Left ventricle myocardium inferior (tissue), 1 donor: ENCODE measurements at regions not wholly inside any gene's neighbourhood (a gene's known extent, or its start where the extent isn't known, plus 50 kb on each side); places are given as distances from the start of the nearest gene placed in this dataset.

Experiments
- DNase-seq: peaks from one replicate; pipeline ENCODE4 v3.0.0-alpha.2; 2020
- H3K27ac ChIP-seq: fragments of 200-600 bp; replicated peaks from 2 replicates; pipeline ENCODE4 v1.8.0; 2021
- H3K27me3 ChIP-seq: fragments of 200-600 bp; 2 replicates; pipeline ENCODE4 v1.8.0; 2021; ENCODE audit warnings: low read depth
- H3K36me3 ChIP-seq: fragments of 200-600 bp; 2 replicates; pipeline ENCODE4 v1.8.0; 2021
- H3K4me1 ChIP-seq: fragments of 200-600 bp; 2 replicates; pipeline ENCODE4 v1.8.0; 2021
- H3K4me3 ChIP-seq: fragments of 200-600 bp; 2 replicates; pipeline ENCODE4 v1.8.0; 2021; ENCODE audit warnings: mild to moderate bottlenecking, moderate library complexity
- H3K9me3 ChIP-seq: fragments of 200-600 bp; replicated peaks from 2 replicates; pipeline ENCODE4 v1.8.0; 2021
- CTCF ChIP-seq: fragments of 200-600 bp; IDR thresholded peaks from 2 replicates; pipeline ENCODE4 v1.8.0; 2021; ENCODE audit warnings: antibody characterized with exemption, mild to moderate bottlenecking, borderline replicate concordance
- intact Hi-C: fragments of 100-400 bp; cut with micrococcal nuclease; formaldehyde crosslinking; loops from one replicate; pipeline ENCODE4 v1.11.0; 2022
- donor health status: DM: no; HTN: yes; CAD: no; lungs with severe emphysema.

DNA sequence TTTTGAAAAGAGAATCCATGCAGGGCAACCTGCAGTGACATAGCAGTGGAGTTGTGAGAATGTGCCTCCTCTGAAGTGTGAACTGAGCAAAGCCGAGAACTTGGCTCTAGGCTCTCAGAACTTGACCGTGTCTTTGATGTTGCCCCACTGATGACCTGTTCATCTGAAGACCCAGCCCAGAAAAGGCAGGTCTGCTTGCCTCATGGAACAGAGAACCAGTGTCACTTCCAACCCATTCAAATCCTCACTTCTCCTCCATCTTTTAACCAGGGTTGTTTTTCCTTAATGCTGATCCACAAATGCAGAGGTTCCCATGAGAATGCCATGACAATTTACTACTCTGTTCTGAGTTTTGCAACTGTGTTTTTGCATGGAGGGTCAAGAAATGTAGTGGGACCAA is 155.4 kb downstream of the MED10 start:
- intact Hi-C loops = no loop called here
- DNase-seq = no peak
- Histone ChIP-seq H3K27me3 (no peaks in the 10 kb centered on the region), H3K4me1 (no peaks in the 10 kb centered on the region), H3K4me3 (no peak overlapping the region), H3K9me3 (no peaks in the 10 kb centered on the region), H3K36me3 (no peaks in the 10 kb centered on the region), H3K27ac (no peak overlapping the region)
- no peak for TF ChIP-seq CTCF

DNA sequence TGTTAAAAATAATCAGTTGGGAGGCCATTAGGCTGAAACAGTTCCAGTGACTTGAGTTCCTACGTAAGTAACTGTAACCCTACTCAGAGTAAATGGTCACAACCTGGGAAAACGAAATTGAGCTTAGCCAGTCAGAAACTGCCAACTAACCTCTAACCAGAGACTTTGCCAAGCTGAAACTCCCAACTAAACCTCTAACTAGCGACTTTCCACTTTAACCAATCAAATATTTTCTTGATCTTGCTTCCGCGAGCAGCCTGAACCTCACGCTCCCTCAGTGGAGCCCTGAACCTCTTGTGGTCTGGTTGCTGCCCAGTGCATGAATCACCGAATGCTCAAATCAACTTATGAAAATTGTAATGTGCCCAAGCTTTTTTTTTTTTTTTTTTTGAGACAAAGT is 156.2 kb downstream of the MED10 start:
- intact Hi-C loops = no loop called here
- Histone ChIP-seq H3K36me3 (no peaks in the 10 kb centered on the region), H3K27ac (no peak overlapping the region), H3K4me1 (no peaks in the 10 kb centered on the region), H3K4me3 (no peak overlapping the region), H3K27me3 (no peaks in the 10 kb centered on the region), H3K9me3 (no peaks in the 10 kb centered on the region)
- no peak for DNase-seq
- no peak for TF ChIP-seq CTCF

GRCh38 chr5:6221141-6221626 is 157.2 kb downstream of the MED10 start:
- H3K4me3 ChIP-seq = no peak overlapping the region
- no peaks in the 10 kb centered on the region for H3K27me3 ChIP-seq
- H3K36me3 ChIP-seq = no peaks in the 10 kb centered on the region
- no peaks in the 10 kb centered on the region for H3K9me3 ChIP-seq
- intact Hi-C loops = no loop called here
- no peak overlapping the region for H3K27ac ChIP-seq
- no peaks in the 10 kb centered on the region for H3K4me1 ChIP-seq
- no peak for DNase-seq
- TF ChIP-seq CTCF = no peak

GRCh38 chr5:6220346-6221088 is 157.8 kb downstream of the MED10 start:
- H3K36me3 ChIP-seq = no peaks in the 10 kb centered on the region
- no peaks in the 10 kb centered on the region for H3K4me1 ChIP-seq
- H3K27me3 ChIP-seq = no peaks in the 10 kb centered on the region
- intact Hi-C loops = no loop called here
- no peaks in the 10 kb centered on the region for H3K9me3 ChIP-seq
- no peak for TF ChIP-seq CTCF
- H3K27ac ChIP-seq = no peak overlapping the region
- H3K4me3 ChIP-seq = no peak overlapping the region
- DNase-seq = no peak

DNA sequence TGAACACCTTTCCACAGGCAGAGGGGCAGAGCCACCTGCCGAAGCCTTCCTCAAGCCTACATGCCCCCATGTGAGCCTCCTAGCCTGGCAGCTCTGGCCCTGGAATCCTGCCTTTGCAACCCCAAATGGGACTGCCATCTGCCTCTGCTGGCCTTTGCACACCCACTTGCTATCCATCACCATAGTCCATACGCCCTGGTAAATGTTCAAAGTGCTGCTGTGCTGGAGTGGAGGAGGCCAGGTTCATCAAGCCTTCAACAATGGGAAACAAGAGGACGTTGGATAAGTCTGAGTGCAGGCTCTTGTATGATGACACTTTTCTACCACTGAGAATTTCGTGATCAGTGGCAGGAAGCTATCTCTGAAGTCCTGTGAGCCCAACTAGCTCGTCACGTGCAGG is 159.8 kb downstream of the MED10 start:
- Histone ChIP-seq H3K9me3 (no peaks in the 10 kb centered on the region), H3K4me3 (no peak overlapping the region), H3K27me3 (no peaks in the 10 kb centered on the region), H3K27ac (no peak overlapping the region), H3K36me3 (no peaks in the 10 kb centered on the region), H3K4me1 (no peaks in the 10 kb centered on the region)
- no peak for DNase-seq
- no peak for TF ChIP-seq CTCF
- intact Hi-C loops = no loop called here
